ENCODE measurements at regions not wholly inside any gene's neighbourhood (a gene's known extent, or its start where the extent isn't known, plus 50 kb on each side); places are given as distances from the start of the nearest gene placed in this dataset.

GRCh38 chr3:13168391-13168790 lies 95.2 kb upstream of the IQSEC1 start:
- DNase-seq = no peak

DNA sequence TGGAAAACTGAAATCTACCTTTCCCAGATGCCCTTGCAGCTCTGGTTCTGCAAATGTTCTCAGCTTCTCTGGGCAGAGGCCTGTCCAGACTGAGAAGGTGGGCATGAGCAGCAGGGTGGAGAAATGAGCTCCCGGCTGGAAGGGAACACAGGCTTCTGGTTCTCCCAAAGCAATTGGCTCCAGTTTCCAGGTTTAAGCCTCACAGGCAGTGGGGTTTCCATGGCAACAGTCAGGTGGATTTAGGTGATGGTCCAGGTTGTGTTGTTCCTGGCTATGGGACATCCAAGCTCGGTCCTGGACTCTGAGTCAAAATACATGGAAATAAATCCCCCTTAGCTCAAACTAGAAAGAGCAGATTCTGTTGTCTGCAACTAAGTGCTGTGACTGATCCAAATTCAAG lies 94.6 kb upstream of the IQSEC1 start:
- DNase-seq = no peak

- no peak for DNase-seq
Measured at GRCh38 chr3:13167064-13167743, 94.0 kb upstream of the IQSEC1 start.

DNA sequence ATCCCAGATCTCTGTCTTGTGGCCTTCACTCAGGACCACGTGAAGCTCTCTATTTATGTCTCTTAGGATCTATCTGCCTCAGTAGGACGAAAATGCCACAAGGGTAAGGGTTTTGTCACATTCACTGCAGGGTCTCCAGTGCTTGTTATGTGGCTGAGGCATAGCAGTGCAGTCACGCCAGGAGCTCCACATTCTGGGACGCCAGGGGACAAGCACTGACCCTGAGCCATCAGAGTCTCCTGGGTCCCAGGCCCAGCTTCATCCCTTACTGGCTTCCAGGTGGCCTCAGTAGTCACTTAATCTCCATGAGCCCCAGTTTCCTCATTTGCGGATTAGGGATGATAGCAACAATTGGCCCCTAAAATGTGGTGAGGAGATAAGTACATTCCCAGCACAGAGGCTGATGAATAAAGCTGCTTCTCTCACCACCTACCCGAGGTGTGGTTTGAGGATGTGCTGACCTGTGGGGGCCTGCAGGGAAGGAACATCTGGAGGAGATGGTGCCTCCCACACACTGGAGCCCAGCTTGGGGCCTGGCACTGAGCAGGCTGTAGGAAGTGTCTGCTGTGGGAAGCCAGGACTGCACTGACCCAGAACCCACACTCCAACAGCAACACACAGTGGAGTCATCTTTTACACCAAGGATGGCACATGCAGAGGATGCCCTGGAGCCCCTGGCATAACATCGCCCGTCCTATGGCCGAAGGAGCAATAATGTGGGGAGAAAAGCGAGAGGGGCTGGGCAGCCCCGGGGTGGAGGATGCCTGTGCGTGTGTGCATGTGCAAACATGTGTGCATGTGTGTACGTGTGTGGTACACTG lies 93.2 kb upstream of the IQSEC1 start:
- no peak for DNase-seq

DNA sequence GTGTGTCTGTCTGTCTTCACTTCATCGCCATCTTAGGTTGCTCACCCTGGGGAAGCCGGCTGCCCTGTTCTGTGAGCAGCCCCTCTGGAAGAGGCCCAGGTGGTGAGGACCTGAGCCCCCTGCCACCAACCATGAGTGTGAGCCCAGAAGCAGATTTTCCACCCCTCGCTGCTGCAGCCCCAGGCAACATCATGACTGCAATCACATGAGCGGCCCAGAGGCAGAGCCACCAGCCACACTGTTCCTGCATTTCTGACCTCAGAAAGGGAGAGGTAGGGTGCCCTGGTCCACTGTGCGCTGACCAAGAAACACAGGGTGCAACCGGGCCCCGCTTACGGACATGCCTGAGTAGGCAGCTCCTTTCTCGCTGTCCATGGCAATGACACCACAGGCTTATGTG lies 92.3 kb upstream of the IQSEC1 start:
- DNase-seq = no peak

- DNase-seq = no peak
Measured at GRCh38 chr3:13164893-13165492, 91.8 kb upstream of the IQSEC1 start.

DNA sequence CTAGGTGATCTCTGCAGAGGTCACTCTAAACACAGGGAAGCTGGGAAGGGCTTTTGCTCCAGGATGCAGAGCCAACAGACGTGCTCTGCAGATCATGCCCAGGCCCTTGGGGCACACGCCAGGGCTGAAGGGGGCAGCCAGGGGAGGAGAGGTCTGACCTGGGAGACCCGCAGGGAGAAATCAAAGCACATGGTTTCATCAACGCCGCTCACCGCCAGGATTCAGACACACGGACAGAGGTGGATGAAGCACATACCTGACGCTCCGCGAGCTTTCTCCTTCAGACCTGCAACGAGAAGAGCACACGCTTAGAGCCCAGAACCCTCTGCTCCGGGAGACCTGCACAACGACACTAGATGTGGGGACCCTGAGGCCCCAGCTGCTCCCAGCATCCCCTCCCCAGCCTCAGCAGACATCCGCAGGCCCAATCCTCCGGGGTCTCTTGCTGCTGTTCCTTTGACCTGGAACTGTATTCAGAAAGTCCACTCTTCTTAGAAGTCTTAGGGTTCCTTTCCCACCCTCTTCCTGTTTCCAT lies 90.7 kb upstream of the IQSEC1 start:
- no peak for DNase-seq

- no peak for DNase-seq
Measured at GRCh38 chr3:13162549-13163320, 89.5 kb upstream of the IQSEC1 start.

DNA sequence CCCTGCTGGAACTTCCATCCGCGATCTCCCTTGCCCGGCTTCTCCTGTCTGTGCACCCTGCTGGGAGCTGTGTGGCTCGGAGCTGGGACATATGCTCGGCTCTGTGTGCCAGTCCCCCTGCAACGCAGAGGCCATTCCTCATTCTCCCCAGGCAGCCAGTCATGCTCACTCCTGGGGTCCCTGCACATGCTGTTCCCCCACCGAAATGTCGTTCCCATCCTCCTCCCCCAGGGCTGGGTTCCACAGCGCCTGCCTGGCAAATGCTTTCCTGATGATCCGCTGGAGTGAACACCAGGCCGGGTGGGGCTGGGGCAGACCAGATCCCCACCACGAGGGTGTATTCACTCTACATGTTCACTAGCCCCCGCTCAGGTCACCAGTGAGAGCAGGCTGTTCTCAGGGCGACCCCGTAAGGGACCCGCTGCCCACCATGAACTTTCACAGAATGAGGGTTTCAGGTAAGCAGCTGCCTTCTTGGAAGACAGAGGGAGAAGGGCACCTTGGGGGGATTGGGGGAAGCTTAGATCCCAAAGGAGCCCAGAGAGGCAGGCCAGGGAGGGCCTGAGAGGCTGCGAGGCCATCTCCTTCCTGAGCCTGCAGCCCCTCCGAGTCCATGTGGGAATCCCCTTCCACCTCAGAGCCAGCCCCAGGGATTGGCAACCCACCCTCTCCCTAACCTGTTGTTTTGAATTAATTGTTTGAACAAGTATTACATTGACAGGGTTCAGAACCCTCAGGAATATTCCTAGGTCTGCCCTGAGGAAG lies 88.7 kb upstream of the IQSEC1 start:
- no peak for DNase-seq

DNA sequence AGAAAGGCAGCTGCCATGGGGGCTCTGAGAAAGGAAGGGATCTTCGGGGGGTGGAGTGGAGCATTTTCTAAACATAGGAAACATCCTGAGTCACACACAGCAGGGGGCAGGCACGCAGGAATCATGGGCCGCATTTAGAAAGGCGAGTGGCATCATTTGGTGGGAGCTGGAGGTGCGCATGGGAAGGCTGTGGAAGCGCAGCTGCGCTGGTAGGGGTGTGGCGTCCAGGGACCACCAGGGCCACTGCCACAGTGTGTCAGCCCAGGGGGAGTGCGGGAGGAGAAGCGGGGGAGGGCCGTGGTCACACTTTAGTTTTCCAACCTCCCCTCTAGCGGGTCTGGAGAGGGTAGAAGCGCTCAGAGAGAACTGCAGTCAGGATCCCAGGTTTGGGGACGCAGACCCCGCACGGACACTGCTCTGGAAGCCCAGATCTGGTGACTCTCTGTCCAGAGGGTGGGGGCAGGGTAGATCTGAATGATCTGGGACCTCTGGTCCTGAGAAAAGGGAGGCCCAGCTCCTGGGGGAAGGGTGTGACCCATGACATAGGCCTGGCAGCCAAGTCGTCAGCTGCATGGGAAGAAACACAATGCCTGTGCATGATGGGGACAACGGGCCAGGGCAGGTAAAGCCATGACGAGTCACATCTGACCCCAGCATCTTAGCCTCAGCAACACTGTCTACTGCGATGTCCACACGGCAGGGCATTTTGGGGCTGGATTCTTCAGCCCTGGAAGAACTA lies 88.0 kb upstream of the IQSEC1 start:
- no peak for DNase-seq

- no peak for DNase-seq
Measured at GRCh38 chr3:13160619-13161018, 87.4 kb upstream of the IQSEC1 start.

GRCh38 chr3:13159890-13160289 lies 86.7 kb upstream of the IQSEC1 start:
- DNase-seq = no peak

DNA sequence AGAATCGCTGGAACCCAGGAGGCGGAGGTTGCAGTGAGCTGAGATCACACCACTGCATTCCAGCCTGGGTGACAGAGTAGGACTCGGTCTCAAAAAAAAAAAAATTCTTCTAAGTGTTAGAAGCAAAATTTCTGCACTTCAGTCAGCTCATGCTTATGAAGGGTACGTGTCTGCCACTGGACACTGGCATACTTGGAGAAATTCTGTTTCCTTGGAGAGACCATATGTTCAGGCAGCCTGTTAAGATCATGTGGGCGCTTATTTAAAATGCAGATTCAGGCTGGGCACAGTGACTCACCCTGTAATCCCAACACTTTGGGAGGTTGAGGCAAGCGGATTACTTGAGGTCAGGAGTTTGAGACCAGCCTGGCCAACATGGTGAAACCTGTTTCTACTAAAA lies 85.6 kb upstream of the IQSEC1 start:
- no peak for DNase-seq

- DNase-seq = no peak
Measured at GRCh38 chr3:13158408-13158807, 85.2 kb upstream of the IQSEC1 start.

- no peak for DNase-seq
Measured at GRCh38 chr3:13157986-13158385, 84.8 kb upstream of the IQSEC1 start.

- DNase-seq = no peak
Measured at GRCh38 chr3:13152826-13153710, 79.8 kb upstream of the IQSEC1 start.

- DNase-seq = no peak
Measured at GRCh38 chr3:13150624-13151023, 77.4 kb upstream of the IQSEC1 start.

DNA sequence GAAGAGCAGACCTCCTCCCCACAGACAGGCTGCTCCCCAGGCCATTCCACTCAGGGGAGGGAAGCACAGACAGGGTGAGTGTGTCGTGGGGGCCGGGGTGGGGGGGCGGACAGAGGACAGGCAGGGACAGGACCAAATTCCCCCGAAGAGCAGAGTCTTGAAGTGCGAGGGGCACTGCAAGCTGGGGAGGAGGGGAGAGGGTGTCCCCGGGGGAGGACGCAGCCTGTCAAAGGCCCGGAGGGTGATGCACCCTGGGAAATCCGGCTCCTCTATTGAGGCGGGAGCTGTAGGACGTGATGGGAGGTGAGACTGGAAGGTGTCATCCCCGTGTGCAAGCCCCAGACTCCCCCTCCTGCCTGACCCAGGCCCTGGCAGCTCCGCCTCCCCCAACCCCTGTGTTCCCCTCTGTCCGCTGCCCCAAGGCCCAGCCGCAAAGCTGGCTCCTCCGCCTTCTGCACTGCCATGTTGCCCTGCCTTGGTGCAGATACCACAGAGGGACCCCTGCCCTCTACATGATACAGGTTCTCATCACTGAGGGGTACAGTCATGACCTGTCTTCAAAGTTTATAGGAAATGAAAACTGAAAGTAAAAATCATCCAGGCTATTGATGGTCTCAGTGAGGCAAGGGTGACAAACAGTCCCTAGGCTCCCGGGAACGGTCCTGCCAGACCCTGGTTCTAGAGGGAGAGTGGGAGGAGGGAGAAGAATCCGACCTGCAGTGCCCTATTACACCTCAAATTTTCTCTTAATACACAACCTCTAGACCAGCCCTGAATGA lies 76.3 kb upstream of the IQSEC1 start:
- no peak for DNase-seq

- DNase-seq = no peak
Measured at GRCh38 chr3:13148561-13149329, 75.5 kb upstream of the IQSEC1 start.

All from activated CD4-positive, alpha-beta T cell treated with anti-CD3 and anti-CD28 coated beads, Interleukin-2, Interleukin-6, amounts not matched to agents 100 ng/mL and 50 ng/mL, durations not matched to agents 16 hours and 8 hours (primary cell).